ENCODE measurements at regions not wholly inside any gene's neighbourhood (a gene's known extent, or its start where the extent isn't known, plus 50 kb on each side); places are given as distances from the start of the nearest gene placed in this dataset.

DNA sequence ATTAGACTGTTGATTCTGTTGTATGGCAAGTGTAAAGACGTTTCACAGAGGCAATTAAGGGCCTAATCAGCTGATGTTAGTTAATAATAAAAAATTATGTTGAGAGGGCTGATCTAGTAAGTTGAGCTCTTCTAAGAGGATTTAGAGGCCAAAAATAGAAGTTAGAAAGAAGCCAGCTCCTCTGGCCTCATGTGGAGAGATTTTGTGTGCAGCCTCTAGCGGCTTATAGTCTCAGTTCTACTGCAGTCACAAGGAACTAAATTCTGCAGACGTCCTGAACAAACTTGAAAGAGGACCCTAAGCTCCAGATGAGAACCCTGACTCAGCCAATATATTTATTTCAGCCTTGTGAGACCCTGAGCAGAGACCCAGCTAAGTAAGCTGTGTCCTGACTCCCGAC is 498.6 kb downstream of the BTBD3 start:
- no peak for TF ChIP-seq EZH2 (IDR thresholded peaks at IDR 0.05; ENCODE audit: low read length, missing control alignments)
- TF ChIP-seq, protein P1, sequence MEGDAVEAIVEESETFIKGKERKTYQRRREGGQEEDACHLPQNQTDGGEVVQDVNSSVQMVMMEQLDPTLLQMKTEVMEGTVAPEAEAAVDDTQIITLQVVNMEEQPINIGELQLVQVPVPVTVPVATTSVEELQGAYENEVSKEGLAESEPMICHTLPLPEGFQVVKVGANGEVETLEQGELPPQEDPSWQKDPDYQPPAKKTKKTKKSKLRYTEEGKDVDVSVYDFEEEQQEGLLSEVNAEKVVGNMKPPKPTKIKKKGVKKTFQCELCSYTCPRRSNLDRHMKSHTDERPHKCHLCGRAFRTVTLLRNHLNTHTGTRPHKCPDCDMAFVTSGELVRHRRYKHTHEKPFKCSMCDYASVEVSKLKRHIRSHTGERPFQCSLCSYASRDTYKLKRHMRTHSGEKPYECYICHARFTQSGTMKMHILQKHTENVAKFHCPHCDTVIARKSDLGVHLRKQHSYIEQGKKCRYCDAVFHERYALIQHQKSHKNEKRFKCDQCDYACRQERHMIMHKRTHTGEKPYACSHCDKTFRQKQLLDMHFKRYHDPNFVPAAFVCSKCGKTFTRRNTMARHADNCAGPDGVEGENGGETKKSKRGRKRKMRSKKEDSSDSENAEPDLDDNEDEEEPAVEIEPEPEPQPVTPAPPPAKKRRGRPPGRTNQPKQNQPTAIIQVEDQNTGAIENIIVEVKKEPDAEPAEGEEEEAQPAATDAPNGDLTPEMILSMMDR (conservative IDR thresholded peaks at IDR 0.05 in 1 of 2, IDR thresholded peaks at IDR 0.05 in 1 of 2; ENCODE audit: low read depth in 1 of 2, low read length in 2 of 2) = no peak
